ENCODE measurements at regions not wholly inside any gene's neighbourhood (a gene's known extent, or its start where the extent isn't known, plus 50 kb on each side); places are given as distances from the start of the nearest gene placed in this dataset.
"Not testable (repeated sequence)": the region's sequence is repeated elsewhere in the genome, so short reads cannot be mapped to it uniquely, and the experiment has no call there.

GRCh38 chr11:87639753-87640364 is 535.4 kb downstream of the RAB38 start:
- DNase-seq (ENCODE audit: low spot score) = no peak

- DNase-seq (ENCODE audit: low spot score) = no peak
Measured at GRCh38 chr11:87635001-87635400, 540.2 kb downstream of the RAB38 start.

DNA sequence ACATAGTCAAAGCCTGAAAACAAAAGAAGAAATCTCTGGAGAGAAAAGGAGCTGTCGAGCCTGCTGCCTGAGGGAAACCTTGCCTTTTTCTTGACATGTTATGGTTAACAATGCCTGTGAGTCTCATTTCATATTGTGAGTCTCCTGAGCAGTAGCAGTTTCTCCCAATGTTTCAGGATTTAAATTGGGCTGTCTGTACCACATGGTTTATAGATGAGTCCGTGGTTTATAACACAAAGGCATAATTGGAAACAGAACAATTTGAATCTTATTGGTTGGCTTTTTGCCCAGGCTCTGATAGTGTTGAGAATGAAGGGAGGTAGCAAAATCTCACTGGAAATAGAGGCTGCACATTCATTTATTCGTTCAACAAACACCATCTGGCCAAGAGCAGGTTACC is 540.9 kb downstream of the RAB38 start:
- DNase-seq (ENCODE audit: low spot score) = no peak

DNA sequence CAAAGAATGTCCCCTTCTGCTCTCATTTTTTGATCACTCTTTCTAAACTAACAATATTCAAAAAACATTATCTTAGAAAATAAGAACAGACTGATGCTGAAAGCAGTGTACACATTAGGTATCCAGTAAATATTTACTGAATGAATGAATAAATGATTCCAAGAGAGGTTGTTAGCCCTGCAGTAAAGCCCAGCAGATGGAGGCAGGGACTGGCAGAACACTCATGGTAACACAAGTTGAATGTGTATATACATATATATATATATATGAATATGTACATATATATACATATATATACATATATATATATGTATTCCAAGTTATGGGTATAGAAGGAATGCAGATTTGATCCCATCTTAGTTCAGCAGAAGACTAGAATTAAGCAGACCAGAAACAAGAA is 546.3 kb downstream of the RAB38 start:
- no peak for DNase-seq (ENCODE audit: low spot score)

DNA sequence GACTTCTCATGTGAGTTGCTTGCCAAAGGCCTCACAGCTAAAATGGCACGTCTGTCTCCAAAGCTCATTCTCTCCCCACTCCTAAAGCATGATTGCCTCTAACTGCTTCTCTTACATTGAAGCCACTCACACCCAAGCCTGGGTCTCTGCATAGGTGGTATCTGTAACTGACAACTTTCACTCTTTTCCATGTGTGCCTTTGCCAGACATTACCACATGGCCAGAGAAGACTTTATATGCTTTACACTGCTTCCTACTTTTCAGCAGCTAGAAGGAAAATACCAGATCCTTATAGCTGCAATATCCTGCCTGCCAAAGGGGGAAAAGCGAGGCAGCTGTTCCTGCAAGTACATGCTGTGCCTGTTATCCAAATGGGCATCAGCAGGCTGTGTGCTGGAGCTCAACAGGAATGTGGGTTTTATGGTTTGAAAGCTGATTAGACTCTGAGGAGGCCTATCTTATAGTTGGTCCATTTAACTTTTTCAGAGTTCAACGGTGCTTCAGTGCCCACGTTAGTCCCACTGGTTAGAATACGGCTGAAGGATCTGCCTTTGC is 547.1 kb downstream of the RAB38 start:
- DNase-seq (ENCODE audit: low spot score) = no peak

- not testable (repeated sequence) for DNase-seq (ENCODE audit: low spot score)
Measured at GRCh38 chr11:87623531-87624365, 551.5 kb downstream of the RAB38 start.

DNA sequence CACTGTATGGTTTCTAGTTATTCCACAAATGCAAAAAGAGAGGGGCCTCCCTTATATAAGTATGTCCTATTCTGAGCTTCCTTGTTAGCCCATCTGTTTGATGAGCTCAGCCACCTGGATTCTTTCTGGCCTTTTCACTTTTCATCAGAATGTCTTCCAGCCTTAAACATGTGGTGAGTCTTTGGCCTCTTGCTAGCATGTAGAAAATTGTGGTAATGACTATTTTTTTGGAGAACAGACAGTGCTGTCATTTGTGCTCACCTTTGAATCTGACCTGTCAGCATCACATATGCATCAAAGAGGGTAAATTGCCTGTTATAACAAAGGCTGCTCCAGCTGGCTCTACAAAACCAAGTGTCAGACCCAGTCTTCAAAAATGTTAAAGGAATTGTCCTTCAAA is 558.7 kb downstream of the RAB38 start:
- no peak for DNase-seq (ENCODE audit: low spot score)

GRCh38 chr11:87604350-87604749 is 566.6 kb downstream of the TMEM135 start:
- no peak for DNase-seq (ENCODE audit: low spot score)

- DNase-seq (ENCODE audit: low spot score) = no peak
Measured at GRCh38 chr11:87603887-87604286, 566.2 kb downstream of the TMEM135 start.

GRCh38 chr11:87602776-87603175 is 565.0 kb downstream of the TMEM135 start:
- DNase-seq (ENCODE audit: low spot score) = no peak

- DNase-seq (ENCODE audit: low spot score) = no peak
Measured at GRCh38 chr11:87600938-87601337, 563.2 kb downstream of the TMEM135 start.

GRCh38 chr11:87597725-87598124 is 560.0 kb downstream of the TMEM135 start:
- DNase-seq (ENCODE audit: low spot score) = no peak

- DNase-seq (ENCODE audit: low spot score) = no peak
Measured at GRCh38 chr11:87596176-87596575, 558.4 kb downstream of the TMEM135 start.

DNA sequence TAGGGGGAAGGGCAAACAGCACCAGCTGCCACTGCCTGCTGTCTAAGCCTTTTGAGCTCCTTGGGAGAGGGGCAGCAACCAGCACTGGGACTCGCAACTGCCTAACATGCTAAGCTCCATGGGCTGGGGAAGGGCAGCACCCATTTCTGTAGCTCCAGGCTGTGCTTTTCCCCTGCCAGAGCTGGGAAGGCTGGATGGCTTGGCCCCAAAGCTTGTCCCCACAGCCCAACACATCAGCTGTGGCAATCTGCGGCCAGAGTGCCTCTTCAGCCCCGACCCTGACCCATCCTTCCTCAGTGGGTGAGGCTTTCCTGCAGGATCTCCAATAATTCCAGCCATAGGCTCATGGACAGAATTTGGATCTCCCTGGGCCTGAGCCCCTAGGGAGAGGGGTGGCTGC is 551.3 kb downstream of the TMEM135 start:
- no peak for DNase-seq (ENCODE audit: low spot score)

DNA sequence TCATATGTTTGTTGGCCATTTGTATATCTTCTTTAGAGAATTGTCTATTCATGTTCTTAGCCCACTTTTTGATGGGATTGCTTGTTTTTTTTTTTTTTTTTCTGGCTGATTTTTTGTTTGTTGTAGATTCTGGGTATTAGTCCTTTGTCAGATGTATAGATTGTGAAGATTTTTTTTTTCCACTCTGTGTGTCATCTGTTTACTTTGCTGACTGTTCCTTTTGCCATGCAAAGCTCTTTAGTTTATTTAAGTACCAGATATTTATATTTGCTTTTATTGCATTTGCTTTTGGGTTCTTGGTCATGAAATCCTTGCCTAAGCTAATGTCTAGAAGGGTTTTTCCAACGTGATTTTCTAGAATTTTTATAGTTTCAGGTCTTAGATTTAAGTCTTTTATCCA is 547.9 kb downstream of the TMEM135 start:
- DNase-seq (ENCODE audit: low spot score) = not testable (repeated sequence)

- DNase-seq (ENCODE audit: low spot score) = no peak
Measured at GRCh38 chr11:87583931-87584330, 546.2 kb downstream of the TMEM135 start.

DNA sequence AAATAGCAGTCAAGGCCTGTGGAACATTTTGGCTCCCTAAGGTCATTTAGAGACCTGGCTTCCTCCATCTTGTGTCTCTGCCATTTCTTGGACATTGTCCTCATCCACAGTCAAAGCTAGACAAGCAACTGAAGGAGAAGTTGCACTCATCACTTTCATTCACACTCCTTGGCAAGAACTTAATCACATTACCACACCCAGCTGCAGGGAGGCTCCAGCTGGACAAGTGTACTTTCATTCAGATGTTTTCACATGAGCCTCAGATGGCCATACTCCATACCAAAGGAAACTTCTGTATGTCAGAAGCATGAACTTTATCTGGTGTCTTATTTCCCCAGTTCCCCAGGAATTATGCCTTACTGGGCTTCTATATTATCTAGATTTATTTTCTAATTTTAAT is 537.4 kb downstream of the TMEM135 start:
- no peak for DNase-seq (ENCODE audit: low spot score)

DNA sequence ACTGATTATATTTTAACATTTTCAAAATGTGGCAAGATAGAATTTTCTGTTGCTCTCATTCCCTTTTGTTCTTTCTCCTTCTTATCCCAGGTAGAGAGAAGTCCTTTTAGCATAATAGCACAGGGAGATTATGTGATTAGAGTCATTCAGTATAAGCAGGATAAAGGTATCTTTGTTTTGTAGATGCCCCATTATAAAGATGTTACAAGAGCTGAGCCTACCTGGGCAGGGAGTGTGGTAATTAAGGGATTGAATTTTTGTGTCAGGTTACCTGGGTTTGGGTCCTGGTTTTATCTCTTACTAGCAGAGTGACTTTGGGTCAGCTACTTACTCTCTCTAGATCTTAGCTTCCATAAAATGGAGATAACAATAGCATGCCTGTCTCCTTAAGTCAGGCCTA is 536.5 kb downstream of the TMEM135 start:
- DNase-seq (ENCODE audit: low spot score) = no peak

GRCh38 chr11:87573708-87574107 is 536.0 kb downstream of the TMEM135 start:
- DNase-seq (ENCODE audit: low spot score) = no peak

DNA sequence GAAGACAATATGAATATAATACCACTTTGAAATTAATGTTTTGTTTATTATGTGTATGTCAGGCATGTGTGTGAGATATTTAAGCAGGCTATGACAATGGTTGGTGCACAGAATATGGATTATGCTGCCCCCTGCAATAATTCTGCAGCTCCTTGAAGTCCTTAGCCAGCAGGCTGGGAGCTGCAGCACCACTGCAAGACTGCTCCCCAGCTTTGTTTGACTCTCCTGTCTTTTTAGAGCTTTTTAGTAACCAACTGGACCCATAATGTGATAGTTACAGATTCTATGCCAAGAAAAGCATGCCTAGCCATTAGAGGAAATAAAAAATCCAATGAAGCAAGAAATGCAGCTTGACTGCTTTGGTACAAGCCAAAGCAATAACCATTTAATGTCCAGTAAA is 535.1 kb downstream of the TMEM135 start:
- DNase-seq (ENCODE audit: low spot score) = no peak

DNA sequence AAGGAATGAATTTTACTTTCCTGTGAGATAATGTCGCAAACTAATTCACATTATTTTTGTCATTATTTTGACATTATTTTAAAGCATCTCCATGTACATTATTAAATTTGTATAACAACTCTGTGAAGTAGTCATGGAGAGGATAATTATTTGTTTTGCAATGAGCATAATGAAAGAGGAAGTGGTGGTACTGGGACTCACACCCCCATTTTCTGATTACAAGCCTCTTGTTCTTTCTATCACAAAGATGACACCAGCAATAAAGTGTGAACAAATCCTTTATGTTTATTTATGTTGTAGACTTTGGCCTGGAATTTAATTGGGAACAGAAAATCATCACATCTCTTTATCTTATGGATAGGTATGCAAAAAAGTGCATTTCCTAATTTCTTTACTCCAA is 522.6 kb downstream of the TMEM135 start:
- no peak for DNase-seq (ENCODE audit: low spot score)

DNA sequence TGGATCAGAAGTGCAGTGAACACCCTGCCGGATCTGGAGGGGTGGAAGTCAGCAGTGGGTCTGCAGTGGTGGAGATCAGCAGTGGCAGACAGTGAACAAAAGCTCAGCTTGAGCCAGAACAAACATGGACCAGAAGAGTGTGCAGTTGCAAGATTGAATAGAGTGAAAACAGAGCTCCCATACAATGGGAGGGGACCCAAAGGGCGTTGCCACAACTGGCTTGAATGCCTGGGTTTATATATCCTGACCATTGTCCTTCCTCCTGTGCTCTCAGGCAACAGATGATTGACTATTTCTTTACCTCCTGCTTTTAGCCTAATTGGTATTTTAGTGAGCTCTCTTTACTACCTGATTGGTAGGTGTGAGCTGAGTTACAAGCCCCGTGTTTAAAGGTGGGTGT is 522.1 kb downstream of the TMEM135 start:
- DNase-seq (ENCODE audit: low spot score) = not testable (repeated sequence)

- no peak for DNase-seq (ENCODE audit: low spot score)
Measured at GRCh38 chr11:87555101-87555500, 517.4 kb downstream of the TMEM135 start.
